ENCODE measurements at regions not wholly inside any gene's neighbourhood (a gene's known extent, or its start where the extent isn't known, plus 50 kb on each side); places are given as distances from the start of the nearest gene placed in this dataset.

- Histone ChIP-seq H3K9me3 (ENCODE audit: low read depth, low read length) (peaks cover 3% of the 10 kb centered on the region), H4K20me1 (ENCODE audit: insufficient read depth, low read length) (no peaks in the 10 kb centered on the region), H2AFZ (ENCODE audit: low read length) (no peak overlapping the region), H3K27ac (ENCODE audit: low read depth, low read length) (no peak overlapping the region), H3K4me3 (ENCODE audit: insufficient read depth, low read length) (no peak overlapping the region), H3K4me1 (ENCODE audit: insufficient read depth, low read length) (no peaks in the 10 kb centered on the region), H3K27me3 (ENCODE audit: insufficient read depth, low read length) (peaks cover 5% of the 10 kb centered on the region), H3K36me3 (ENCODE audit: insufficient read depth, low read length) (no peaks in the 10 kb centered on the region), H3K79me2 (ENCODE audit: insufficient read depth, low read length) (no peaks in the 10 kb centered on the region), H3K4me2 (ENCODE audit: insufficient read depth, low read length) (no peak overlapping the region)
- TF ChIP-seq, protein P1, sequence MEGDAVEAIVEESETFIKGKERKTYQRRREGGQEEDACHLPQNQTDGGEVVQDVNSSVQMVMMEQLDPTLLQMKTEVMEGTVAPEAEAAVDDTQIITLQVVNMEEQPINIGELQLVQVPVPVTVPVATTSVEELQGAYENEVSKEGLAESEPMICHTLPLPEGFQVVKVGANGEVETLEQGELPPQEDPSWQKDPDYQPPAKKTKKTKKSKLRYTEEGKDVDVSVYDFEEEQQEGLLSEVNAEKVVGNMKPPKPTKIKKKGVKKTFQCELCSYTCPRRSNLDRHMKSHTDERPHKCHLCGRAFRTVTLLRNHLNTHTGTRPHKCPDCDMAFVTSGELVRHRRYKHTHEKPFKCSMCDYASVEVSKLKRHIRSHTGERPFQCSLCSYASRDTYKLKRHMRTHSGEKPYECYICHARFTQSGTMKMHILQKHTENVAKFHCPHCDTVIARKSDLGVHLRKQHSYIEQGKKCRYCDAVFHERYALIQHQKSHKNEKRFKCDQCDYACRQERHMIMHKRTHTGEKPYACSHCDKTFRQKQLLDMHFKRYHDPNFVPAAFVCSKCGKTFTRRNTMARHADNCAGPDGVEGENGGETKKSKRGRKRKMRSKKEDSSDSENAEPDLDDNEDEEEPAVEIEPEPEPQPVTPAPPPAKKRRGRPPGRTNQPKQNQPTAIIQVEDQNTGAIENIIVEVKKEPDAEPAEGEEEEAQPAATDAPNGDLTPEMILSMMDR (IDR thresholded peaks at IDR 0.05; ENCODE audit: extremely low read depth, low read depth, low read length): no peak
- no peak for DNase-seq (ENCODE audit: insufficient read length, low spot score, missing footprints)
Observed at GRCh38 chr14:95014036-95014435, 143.3 kb downstream of the DICER1 start.

DNA sequence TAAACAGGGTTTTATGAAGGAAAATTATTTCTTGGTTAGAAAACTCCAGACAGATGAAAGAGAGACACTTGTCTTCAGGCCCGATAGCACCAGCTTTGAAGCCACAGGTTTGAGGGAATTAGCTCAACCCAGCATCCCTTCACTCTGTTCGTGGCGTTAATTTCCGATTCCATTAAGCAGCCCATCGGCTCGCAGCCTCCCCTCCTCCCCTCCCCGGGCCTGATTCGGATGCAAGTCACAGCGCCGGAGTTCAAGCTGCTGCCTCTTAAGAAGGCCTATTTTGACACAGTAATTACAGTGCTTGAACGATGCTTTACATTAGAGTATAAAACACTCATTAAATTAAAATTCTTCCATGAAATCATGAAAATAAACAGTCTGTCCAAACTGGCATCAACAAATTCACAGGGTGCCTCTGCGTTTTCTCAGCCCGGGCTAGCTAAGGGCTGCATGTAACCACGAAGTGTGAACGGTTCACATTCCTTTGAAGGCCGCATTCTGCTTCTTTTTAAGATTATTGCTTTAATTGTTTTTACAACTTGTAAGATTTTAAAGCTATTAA is 145.8 kb downstream of the DICER1 start:
- Histone ChIP-seq H3K36me3 (ENCODE audit: insufficient read depth, low read length) (no peaks in the 10 kb centered on the region), H3K27me3 (ENCODE audit: insufficient read depth, low read length) (peaks cover 21% of the 10 kb centered on the region), H3K9me3 (ENCODE audit: low read depth, low read length) (peaks cover 3% of the 10 kb centered on the region), H3K4me3 (ENCODE audit: insufficient read depth, low read length) (no peak overlapping the region), H3K4me2 (ENCODE audit: insufficient read depth, low read length) (no peak overlapping the region), H2AFZ (ENCODE audit: low read length) (no peak overlapping the region), H4K20me1 (ENCODE audit: insufficient read depth, low read length) (no peaks in the 10 kb centered on the region), H3K27ac (ENCODE audit: low read depth, low read length) (no peak overlapping the region), H3K4me1 (ENCODE audit: insufficient read depth, low read length) (no peaks in the 10 kb centered on the region), H3K79me2 (ENCODE audit: insufficient read depth, low read length) (no peaks in the 10 kb centered on the region)
- DNase-seq (ENCODE audit: insufficient read length, low spot score, missing footprints): no peak
- TF ChIP-seq, protein P1 (IDR thresholded peaks at IDR 0.05; ENCODE audit: extremely low read depth, low read depth, low read length): no peak

- no peaks in the 10 kb centered on the region for H3K79me2 ChIP-seq (ENCODE audit: insufficient read depth, low read length)
- H4K20me1 ChIP-seq (ENCODE audit: insufficient read depth, low read length): no peaks in the 10 kb centered on the region
- no peaks in the 10 kb centered on the region for H3K36me3 ChIP-seq (ENCODE audit: insufficient read depth, low read length)
- H3K4me1 ChIP-seq (ENCODE audit: insufficient read depth, low read length): no peaks in the 10 kb centered on the region
- DNase-seq (ENCODE audit: insufficient read length, low spot score, missing footprints): no peak
- no peak overlapping the region for H3K4me2 ChIP-seq (ENCODE audit: insufficient read depth, low read length)
- peaks cover 25% of the 10 kb centered on the region for H3K27me3 ChIP-seq (ENCODE audit: insufficient read depth, low read length)
- no peak overlapping the region for H3K27ac ChIP-seq (ENCODE audit: low read depth, low read length)
- TF ChIP-seq, protein P1 (IDR thresholded peaks at IDR 0.05; ENCODE audit: extremely low read depth, low read depth, low read length): no peak
- H3K4me3 ChIP-seq (ENCODE audit: insufficient read depth, low read length): no peak overlapping the region
- H2AFZ ChIP-seq (ENCODE audit: low read length): no peak overlapping the region
- no peaks in the 10 kb centered on the region for H3K9me3 ChIP-seq (ENCODE audit: low read depth, low read length)
Observed at GRCh38 chr14:95008445-95009217, 148.7 kb downstream of the DICER1 start.

DNA sequence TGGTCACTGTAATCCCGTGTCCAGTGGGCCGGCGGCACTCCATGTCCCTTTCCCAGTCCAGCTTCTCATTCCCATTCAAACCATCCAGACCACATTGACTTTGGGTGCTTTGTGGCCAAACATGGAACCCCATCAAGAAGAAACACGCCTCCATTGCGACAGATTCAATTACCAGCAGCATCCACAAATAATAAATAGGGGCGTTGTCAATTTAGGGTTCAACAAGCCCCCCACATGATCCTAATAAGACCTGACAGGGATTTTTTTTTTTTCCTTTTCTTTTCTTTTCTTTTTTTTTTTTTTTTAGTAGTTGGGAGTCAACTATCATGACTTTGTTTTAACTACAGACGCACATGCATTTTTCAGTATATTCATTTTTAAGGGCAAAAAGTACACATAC is 149.4 kb downstream of the DICER1 start:
- DNase-seq (ENCODE audit: insufficient read length, low spot score, missing footprints): no peak
- peaks cover 25% of the 10 kb centered on the region for H3K27me3 ChIP-seq (ENCODE audit: insufficient read depth, low read length)
- H3K9me3 ChIP-seq (ENCODE audit: low read depth, low read length): no peaks in the 10 kb centered on the region

More for the DNA sequence above, 149.4 kb downstream of the DICER1 start:
- no peak overlapping the region for H3K4me2 ChIP-seq (ENCODE audit: insufficient read depth, low read length)
- no peak overlapping the region for H2AFZ ChIP-seq (ENCODE audit: low read length)
- H3K4me1 ChIP-seq (ENCODE audit: insufficient read depth, low read length): no peaks in the 10 kb centered on the region
- TF ChIP-seq, protein P1 (IDR thresholded peaks at IDR 0.05; ENCODE audit: extremely low read depth, low read depth, low read length): no peak
- no peaks in the 10 kb centered on the region for H4K20me1 ChIP-seq (ENCODE audit: insufficient read depth, low read length)
- H3K79me2 ChIP-seq (ENCODE audit: insufficient read depth, low read length): no peaks in the 10 kb centered on the region
- no peak overlapping the region for H3K27ac ChIP-seq (ENCODE audit: low read depth, low read length)
- H3K4me3 ChIP-seq (ENCODE audit: insufficient read depth, low read length): no peak overlapping the region
- H3K36me3 ChIP-seq (ENCODE audit: insufficient read depth, low read length): no peaks in the 10 kb centered on the region
